ENCODE measurements at regions not wholly inside any gene's neighbourhood (a gene's known extent, or its start where the extent isn't known, plus 50 kb on each side); places are given as distances from the start of the nearest gene placed in this dataset.

- no peak for DNase-seq (ENCODE audit: extremely low spot score, unreplicated experiment)
- no peaks in the 10 kb centered on the region for H3K36me3 Mint-ChIP-seq (ENCODE audit: unreplicated experiment)
- no peaks in the 10 kb centered on the region for H3K27me3 Mint-ChIP-seq (ENCODE audit: unreplicated experiment)
- no peak for TF ChIP-seq CTCF (IDR thresholded peaks at IDR 0.05)
- H3K4me1 Mint-ChIP-seq (ENCODE audit: unreplicated experiment): no peaks in the 10 kb centered on the region
- no peak overlapping the region for H3K27ac Mint-ChIP-seq (ENCODE audit: unreplicated experiment)
- no peak overlapping the region for H3K4me3 Mint-ChIP-seq (ENCODE audit: unreplicated experiment)
- H3K9me3 Mint-ChIP-seq (ENCODE audit: unreplicated experiment): peaks cover 31% of the 10 kb centered on the region
Observed at GRCh38 chrX:117215683-117216082, 752.9 kb upstream of the CT83 start.

GRCh38 chrX:117196481-117196880 is 733.7 kb upstream of the CT83 start:
- Mint-ChIP-seq H3K4me3 (ENCODE audit: unreplicated experiment) (no peak overlapping the region), H3K27ac (ENCODE audit: unreplicated experiment) (no peak overlapping the region), H3K36me3 (ENCODE audit: unreplicated experiment) (no peaks in the 10 kb centered on the region), H3K9me3 (ENCODE audit: unreplicated experiment) (peaks cover 41% of the 10 kb centered on the region), H3K27me3 (ENCODE audit: unreplicated experiment) (no peaks in the 10 kb centered on the region), H3K4me1 (ENCODE audit: unreplicated experiment) (no peaks in the 10 kb centered on the region)
- DNase-seq (ENCODE audit: extremely low spot score, unreplicated experiment): no peak
- no peak for TF ChIP-seq CTCF (IDR thresholded peaks at IDR 0.05)

DNA sequence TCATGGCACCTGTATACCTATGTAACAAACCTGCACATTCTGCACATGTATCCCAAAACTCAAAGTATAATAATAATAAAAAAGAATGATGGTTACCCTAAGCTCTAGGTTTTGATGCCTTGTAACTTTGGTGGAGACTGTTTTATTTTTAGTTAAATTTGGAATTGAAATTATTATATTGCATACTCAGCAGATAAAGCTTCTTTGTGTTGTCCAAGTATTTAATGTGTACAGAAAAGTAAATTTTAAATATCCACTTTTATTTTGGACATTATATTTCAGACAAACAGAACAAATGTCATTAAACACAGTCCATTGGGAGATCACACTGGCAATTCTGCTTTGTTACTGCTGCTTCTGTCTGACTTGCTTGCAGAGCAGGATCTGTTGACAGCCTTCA is 684.5 kb upstream of the CT83 start:
- Mint-ChIP-seq H3K27me3 (ENCODE audit: unreplicated experiment) (no peaks in the 10 kb centered on the region), H3K36me3 (ENCODE audit: unreplicated experiment) (no peaks in the 10 kb centered on the region), H3K9me3 (ENCODE audit: unreplicated experiment) (peaks cover 44% of the 10 kb centered on the region), H3K27ac (ENCODE audit: unreplicated experiment) (no peak overlapping the region), H3K4me1 (ENCODE audit: unreplicated experiment) (no peaks in the 10 kb centered on the region), H3K4me3 (ENCODE audit: unreplicated experiment) (no peak overlapping the region)
- no peak for DNase-seq (ENCODE audit: extremely low spot score, unreplicated experiment)
- no peak for TF ChIP-seq CTCF (IDR thresholded peaks at IDR 0.05)

DNA sequence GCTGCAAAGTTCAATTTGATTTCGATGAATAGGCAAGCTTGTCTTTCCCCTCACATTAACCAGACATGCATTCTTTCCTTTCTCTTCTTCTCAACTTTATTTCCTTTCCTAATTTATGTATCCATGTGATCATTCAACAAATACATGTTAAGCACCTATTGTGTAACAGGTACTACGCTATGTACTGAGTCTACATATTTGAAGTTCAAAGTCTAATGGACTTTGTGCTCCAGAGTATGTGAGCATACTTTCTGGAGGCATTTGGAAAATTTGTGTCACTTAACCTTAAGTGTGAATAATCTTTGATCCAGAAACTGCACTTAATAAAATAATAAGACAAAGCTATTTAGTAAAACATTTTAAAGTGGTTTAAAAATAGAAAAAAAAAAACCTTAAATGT is 675.3 kb upstream of the CT83 start:
- Mint-ChIP-seq H3K4me1 (ENCODE audit: unreplicated experiment) (no peaks in the 10 kb centered on the region), H3K36me3 (ENCODE audit: unreplicated experiment) (no peaks in the 10 kb centered on the region), H3K9me3 (ENCODE audit: unreplicated experiment) (peaks cover 40% of the 10 kb centered on the region), H3K27me3 (ENCODE audit: unreplicated experiment) (no peaks in the 10 kb centered on the region), H3K4me3 (ENCODE audit: unreplicated experiment) (no peak overlapping the region), H3K27ac (ENCODE audit: unreplicated experiment) (no peak overlapping the region)
- no peak for DNase-seq (ENCODE audit: extremely low spot score, unreplicated experiment)
- TF ChIP-seq CTCF (IDR thresholded peaks at IDR 0.05): no peak

DNA sequence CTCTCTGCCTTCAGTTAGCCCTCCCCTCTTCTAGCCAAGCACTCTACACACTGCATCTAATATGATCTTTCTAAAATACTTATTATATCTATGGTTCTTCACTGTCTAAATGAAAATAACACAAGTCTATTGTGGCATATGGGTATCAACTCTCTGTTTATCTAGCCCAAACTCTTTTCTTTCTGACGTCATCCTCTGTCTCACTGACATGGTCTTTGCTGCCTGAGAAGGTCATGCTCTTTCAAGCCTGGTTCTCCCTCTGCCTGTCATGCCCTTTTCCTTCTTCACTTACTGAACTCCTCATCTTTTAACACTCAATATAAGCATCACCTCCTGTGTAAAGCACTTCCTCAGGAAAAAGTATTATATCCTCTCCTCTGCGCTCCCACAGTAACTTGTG is 672.2 kb upstream of the CT83 start:
- no peak for TF ChIP-seq CTCF (IDR thresholded peaks at IDR 0.05)
- Mint-ChIP-seq H3K27me3 (ENCODE audit: unreplicated experiment) (no peaks in the 10 kb centered on the region), H3K4me3 (ENCODE audit: unreplicated experiment) (no peak overlapping the region), H3K27ac (ENCODE audit: unreplicated experiment) (no peak overlapping the region), H3K36me3 (ENCODE audit: unreplicated experiment) (no peaks in the 10 kb centered on the region), H3K9me3 (ENCODE audit: unreplicated experiment) (peaks cover 36% of the 10 kb centered on the region), H3K4me1 (ENCODE audit: unreplicated experiment) (no peaks in the 10 kb centered on the region)
- DNase-seq (ENCODE audit: extremely low spot score, unreplicated experiment): no peak
